ENCODE measurements at regions not wholly inside any gene's neighbourhood (a gene's known extent, or its start where the extent isn't known, plus 50 kb on each side); places are given as distances from the start of the nearest gene placed in this dataset.
"Not testable (repeated sequence)": the region's sequence is repeated elsewhere in the genome, so short reads cannot be mapped to it uniquely, and the experiment has no call there.

DNA sequence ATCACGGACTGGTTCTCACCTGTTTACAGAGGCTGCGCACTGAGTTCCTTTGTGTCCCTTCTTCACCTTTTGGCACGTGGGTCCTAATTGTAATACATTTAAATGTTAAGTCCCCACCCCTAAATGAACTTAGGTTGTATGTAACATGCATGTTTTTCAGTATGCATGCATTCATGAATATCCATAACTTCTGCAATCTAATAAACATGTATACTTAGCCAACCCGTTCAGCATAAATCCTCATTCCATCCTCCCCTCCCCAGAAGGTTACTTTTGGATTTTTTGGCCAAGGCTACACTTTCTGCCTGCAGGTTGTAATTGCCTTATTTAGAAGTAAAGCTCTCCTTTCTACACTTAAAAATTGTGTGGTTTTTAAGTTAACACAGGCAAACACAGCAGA lies 314.7 kb downstream of the SUCLG1 start:
- H3K9me3 ChIP-seq: no peaks in the 10 kb centered on the region
- no peaks in the 10 kb centered on the region for H3K36me3 ChIP-seq
- ATAC-seq (no peak), DNase-seq (no peak)
- H3K27ac ChIP-seq: no peak overlapping the region
- H3K4me1 ChIP-seq: no peaks in the 10 kb centered on the region
- H3K4me3 ChIP-seq: no peak overlapping the region
- no peak for TF ChIP-seq CTCF (IDR thresholded peaks at IDR 0.05)
- H3K27me3 ChIP-seq: no peaks in the 10 kb centered on the region
- intact Hi-C loops (cut with DNase I): no loop called here

- TF ChIP-seq CTCF (IDR thresholded peaks at IDR 0.05): no peak
- no peaks in the 10 kb centered on the region for H3K4me1 ChIP-seq
- ATAC-seq (no peak), DNase-seq (peak in 2 of 4 donors; percentile 70 to 77)
- intact Hi-C loops (cut with DNase I): no loop called here
- no peaks in the 10 kb centered on the region for H3K9me3 ChIP-seq
- no peaks in the 10 kb centered on the region for H3K27me3 ChIP-seq
- no peak overlapping the region for H3K4me3 ChIP-seq
- no peak overlapping the region for H3K27ac ChIP-seq
- H3K36me3 ChIP-seq: no peaks in the 10 kb centered on the region
These were observed 322.0 kb downstream of the SUCLG1 start for GRCh38 chr2:84137034-84137433.

DNA sequence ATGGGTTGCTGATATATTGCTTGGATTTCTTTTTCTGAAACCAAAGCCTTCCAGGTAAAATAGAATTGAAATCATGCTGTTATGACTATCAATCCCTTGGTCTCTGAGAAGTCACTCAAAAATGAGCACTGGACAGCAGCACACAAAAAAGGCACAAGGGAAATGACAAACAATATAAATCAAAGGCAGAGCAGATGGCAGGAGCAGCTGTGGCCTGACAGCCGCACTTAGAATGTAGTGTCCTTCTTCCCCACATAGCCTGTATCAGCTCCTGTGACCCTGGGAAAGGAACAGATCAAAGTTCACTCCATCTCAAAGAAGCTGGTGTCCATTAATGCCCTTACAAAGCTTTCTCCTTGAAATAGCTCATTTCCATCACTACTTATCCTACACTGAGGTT lies 326.7 kb downstream of the SUCLG1 start:
- DNase-seq (no peak), ATAC-seq (no peak)
- H3K27me3 ChIP-seq: no peaks in the 10 kb centered on the region
- H3K27ac ChIP-seq: no peak overlapping the region
- intact Hi-C loops (cut with DNase I): no loop called here
- no peak overlapping the region for H3K4me3 ChIP-seq
- H3K9me3 ChIP-seq: no peaks in the 10 kb centered on the region
- no peaks in the 10 kb centered on the region for H3K36me3 ChIP-seq
- no peaks in the 10 kb centered on the region for H3K4me1 ChIP-seq
- TF ChIP-seq CTCF (IDR thresholded peaks at IDR 0.05): no peak

GRCh38 chr2:84131278-84131830 lies 327.7 kb downstream of the SUCLG1 start:
- Histone ChIP-seq H3K27me3 (no peaks in the 10 kb centered on the region), H3K9me3 (no peaks in the 10 kb centered on the region), H3K27ac (no peak overlapping the region), H3K36me3 (no peaks in the 10 kb centered on the region), H3K4me1 (no peaks in the 10 kb centered on the region), H3K4me3 (no peak overlapping the region)
- no peak for ATAC-seq
- no peak for DNase-seq
- no peak for TF ChIP-seq CTCF (IDR thresholded peaks at IDR 0.05)
- intact Hi-C loops (cut with DNase I): no loop called here

GRCh38 chr2:84129018-84129417 lies 330.1 kb downstream of the SUCLG1 start:
- intact Hi-C loops (cut with DNase I): no loop called here
- no peak for ATAC-seq
- Histone ChIP-seq H3K4me1 (no peaks in the 10 kb centered on the region), H3K36me3 (no peaks in the 10 kb centered on the region), H3K9me3 (no peaks in the 10 kb centered on the region), H3K27ac (no peak overlapping the region), H3K27me3 (no peaks in the 10 kb centered on the region), H3K4me3 (no peak overlapping the region)
- TF ChIP-seq CTCF (IDR thresholded peaks at IDR 0.05): no peak
- DNase-seq: no peak

GRCh38 chr2:84127812-84128211 lies 331.3 kb downstream of the SUCLG1 start:
- intact Hi-C loops (cut with DNase I); H3K36me3 ChIP-seq; ATAC-seq; H3K27ac ChIP-seq; H3K27me3 ChIP-seq; H3K4me1 ChIP-seq; H3K9me3 ChIP-seq; DNase-seq; H3K4me3 ChIP-seq: not testable (repeated sequence)

All from left lung (tissue), 4 donors.